C4-2B (cell line): ENCODE measurements at regions not wholly inside any gene's neighbourhood (a gene's known extent, or its start where the extent isn't known, plus 50 kb on each side); places are given as distances from the start of the nearest gene placed in this dataset.

Source experiments
- H3K27ac ChIP-seq: fragments of 450-650 bp; 2 replicates; pipeline ENCODE4 v1.5.1; 2017
- CTCF ChIP-seq: fragments of 450-650 bp; conservative IDR thresholded peaks from 2 replicates; pipeline ENCODE4 v1.5.1; 2017; ENCODE audit warnings: mild to moderate bottlenecking
- ZFX ChIP-seq: fragments of 450-650 bp; IDR thresholded peaks from 2 replicates; pipeline ENCODE4 v1.6.1; 2017

- H3K27ac ChIP-seq, result no peak overlapping the region
- TF ChIP-seq CTCF, result no peak
- no peak for TF ChIP-seq ZFX
These were observed 198.3 kb upstream of the PLET1 start for GRCh38 chr11:112459001-112459400.

GRCh38 chr11:112460141-112460540 is 199.5 kb upstream of the PLET1 start:
- TF ChIP-seq ZFX (no peak), CTCF (no peak)
- H3K27ac ChIP-seq, result no peak overlapping the region

- H3K27ac ChIP-seq, result no peak overlapping the region
- no peak for TF ChIP-seq CTCF
- TF ChIP-seq ZFX, result no peak
These were observed 204.3 kb upstream of the PLET1 start for GRCh38 chr11:112464949-112465348.

- no peak overlapping the region for H3K27ac ChIP-seq
- no peak for TF ChIP-seq CTCF
- TF ChIP-seq ZFX, result no peak
These were observed 204.9 kb upstream of the PLET1 start for GRCh38 chr11:112465433-112466024.

GRCh38 chr11:112467721-112468120 is 207.1 kb upstream of the PLET1 start:
- TF ChIP-seq CTCF (no peak), ZFX (no peak)
- H3K27ac ChIP-seq, result no peak overlapping the region

- TF ChIP-seq ZFX (no peak), CTCF (no peak)
- no peak overlapping the region for H3K27ac ChIP-seq
These were observed 208.7 kb upstream of the PLET1 start for GRCh38 chr11:112469376-112469775.

GRCh38 chr11:112470355-112470754 is 209.7 kb upstream of the PLET1 start:
- TF ChIP-seq ZFX, result no peak
- TF ChIP-seq CTCF, result no peak
- H3K27ac ChIP-seq, result no peak overlapping the region
